ENCODE measurements at regions not wholly inside any gene's neighbourhood (a gene's known extent, or its start where the extent isn't known, plus 50 kb on each side); places are given as distances from the start of the nearest gene placed in this dataset.
"Not testable (repeated sequence)": the region's sequence is repeated elsewhere in the genome, so short reads cannot be mapped to it uniquely, and the experiment has no call there.

GRCh38 chr3:63739474-63739873 lies 79.6 kb upstream of the C3orf49 start:
- DNase-seq (ENCODE audit: low read depth, low spot score) = no peak
- H3K4me3 ChIP-seq (ENCODE audit: low read depth, low read length) = no peak overlapping the region
- TF ChIP-seq CTCF (IDR thresholded peaks at IDR 0.05; ENCODE audit: low read depth, low read length) = no peak
- in situ Hi-C loops (cut with HindIII; ENCODE audit: low sequenced_read_pairs) = no loop called here

GRCh38 chr3:63740116-63740515 lies 79.0 kb upstream of the C3orf49 start:
- H3K4me3 ChIP-seq (ENCODE audit: low read depth, low read length) = no peak overlapping the region
- no peak for TF ChIP-seq CTCF (IDR thresholded peaks at IDR 0.05; ENCODE audit: low read depth, low read length)
- DNase-seq (ENCODE audit: low read depth, low spot score) = no peak
- in situ Hi-C loops (cut with HindIII; ENCODE audit: low sequenced_read_pairs) = no loop called here

- DNase-seq (ENCODE audit: low read depth, low spot score); H3K4me3 ChIP-seq (ENCODE audit: low read depth, low read length); in situ Hi-C loops (cut with HindIII; ENCODE audit: low sequenced_read_pairs): not testable (repeated sequence)
These were observed 74.4 kb upstream of the C3orf49 start for GRCh38 chr3:63744693-63745092.

- no peak for DNase-seq (ENCODE audit: low read depth, low spot score)
- in situ Hi-C loops (cut with HindIII; ENCODE audit: low sequenced_read_pairs) = no loop called here
These were observed 73.3 kb upstream of the C3orf49 start for GRCh38 chr3:63745757-63746156.

GRCh38 chr3:63746211-63746610 lies 72.9 kb upstream of the C3orf49 start:
- DNase-seq (ENCODE audit: low read depth, low spot score) = no peak
- no peak for TF ChIP-seq CTCF (IDR thresholded peaks at IDR 0.05; ENCODE audit: low read depth, low read length)
- in situ Hi-C loops (cut with HindIII; ENCODE audit: low sequenced_read_pairs) = no loop called here
- no peak overlapping the region for H3K4me3 ChIP-seq (ENCODE audit: low read depth, low read length)

More at GRCh38 chr3:63745757-63746156, 73.3 kb upstream of the C3orf49 start:
- no peak for TF ChIP-seq CTCF (IDR thresholded peaks at IDR 0.05; ENCODE audit: low read depth, low read length)
- H3K4me3 ChIP-seq (ENCODE audit: low read depth, low read length) = no peak overlapping the region

GRCh38 chr3:63751459-63751858 lies 67.6 kb upstream of the C3orf49 start:
- DNase-seq (ENCODE audit: low read depth, low spot score) = no peak
- TF ChIP-seq CTCF (IDR thresholded peaks at IDR 0.05; ENCODE audit: low read depth, low read length) = no peak
- H3K4me3 ChIP-seq (ENCODE audit: low read depth, low read length) = no peak overlapping the region
- in situ Hi-C loops (cut with HindIII; ENCODE audit: low sequenced_read_pairs) = no loop called here

- no peak for TF ChIP-seq CTCF (IDR thresholded peaks at IDR 0.05; ENCODE audit: low read depth, low read length)
- in situ Hi-C loops (cut with HindIII; ENCODE audit: low sequenced_read_pairs) = no loop called here
- no peak overlapping the region for H3K4me3 ChIP-seq (ENCODE audit: low read depth, low read length)
- peak; percentile 32 for DNase-seq (ENCODE audit: low read depth, low spot score)
These were observed 65.5 kb upstream of the C3orf49 start for GRCh38 chr3:63753567-63753966.
